ENCODE measurements at regions not wholly inside any gene's neighbourhood (a gene's known extent, or its start where the extent isn't known, plus 50 kb on each side); places are given as distances from the start of the nearest gene placed in this dataset.

- no peak for TF ChIP-seq GATA2 (IDR thresholded peaks at IDR 0.05; ENCODE audit: low read depth, low read length)
- no peak for TF ChIP-seq GATA3 (IDR thresholded peaks at IDR 0.05; ENCODE audit: low read depth, low read length)
Measured at GRCh38 chr2:240204431-240205276, 64.2 kb upstream of the OTOS start.

- TF ChIP-seq GATA2 (IDR thresholded peaks at IDR 0.05; ENCODE audit: low read depth, low read length), result no peak
- TF ChIP-seq GATA3 (IDR thresholded peaks at IDR 0.05; ENCODE audit: low read depth, low read length), result no peak
Measured at GRCh38 chr2:240205348-240205747, 64.9 kb upstream of the OTOS start.

- TF ChIP-seq GATA2 (IDR thresholded peaks at IDR 0.05; ENCODE audit: low read depth, low read length) (no peak), GATA3 (IDR thresholded peaks at IDR 0.05; ENCODE audit: low read depth, low read length) (no peak)
Measured at GRCh38 chr2:240205772-240206171, 65.3 kb upstream of the OTOS start.

GRCh38 chr2:240206630-240207029 is 66.2 kb upstream of the OTOS start:
- TF ChIP-seq GATA2 (IDR thresholded peaks at IDR 0.05; ENCODE audit: low read depth, low read length), result no peak

GRCh38 chr2:240207661-240208060 is 67.2 kb upstream of the OTOS start:
- TF ChIP-seq GATA2 (IDR thresholded peaks at IDR 0.05; ENCODE audit: low read depth, low read length), result no peak
- TF ChIP-seq GATA3 (IDR thresholded peaks at IDR 0.05; ENCODE audit: low read depth, low read length), result no peak

- TF ChIP-seq GATA2 (IDR thresholded peaks at IDR 0.05; ENCODE audit: low read depth, low read length) (no peak), GATA3 (IDR thresholded peaks at IDR 0.05; ENCODE audit: low read depth, low read length) (no peak)
Measured at GRCh38 chr2:240208096-240208495, 67.6 kb upstream of the OTOS start.

GRCh38 chr2:240208631-240209211 is 68.3 kb upstream of the OTOS start:
- TF ChIP-seq GATA2 (IDR thresholded peaks at IDR 0.05; ENCODE audit: low read depth, low read length), result no peak
- no peak for TF ChIP-seq GATA3 (IDR thresholded peaks at IDR 0.05; ENCODE audit: low read depth, low read length)

- TF ChIP-seq GATA3 (IDR thresholded peaks at IDR 0.05; ENCODE audit: low read depth, low read length), result no peak
- no peak for TF ChIP-seq GATA2 (IDR thresholded peaks at IDR 0.05; ENCODE audit: low read depth, low read length)
Measured at GRCh38 chr2:240209493-240209892, 69.0 kb upstream of the OTOS start.

- TF ChIP-seq GATA3 (IDR thresholded peaks at IDR 0.05; ENCODE audit: low read depth, low read length) (no peak), GATA2 (IDR thresholded peaks at IDR 0.05; ENCODE audit: low read depth, low read length) (no peak)
Measured at GRCh38 chr2:240210198-240210965, 69.9 kb upstream of the OTOS start.

GRCh38 chr2:240211096-240211495 is 70.6 kb upstream of the OTOS start:
- no peak for TF ChIP-seq GATA3 (IDR thresholded peaks at IDR 0.05; ENCODE audit: low read depth, low read length)

GRCh38 chr2:240211598-240212424 is 71.4 kb upstream of the OTOS start:
- no peak for TF ChIP-seq GATA3 (IDR thresholded peaks at IDR 0.05; ENCODE audit: low read depth, low read length)
- TF ChIP-seq GATA2 (IDR thresholded peaks at IDR 0.05; ENCODE audit: low read depth, low read length), result no peak

GRCh38 chr2:240212425-240213225 is 72.2 kb upstream of the OTOS start:
- no peak for TF ChIP-seq GATA3 (IDR thresholded peaks at IDR 0.05; ENCODE audit: low read depth, low read length)
- TF ChIP-seq GATA2 (IDR thresholded peaks at IDR 0.05; ENCODE audit: low read depth, low read length), result no peak

- TF ChIP-seq GATA2 (IDR thresholded peaks at IDR 0.05; ENCODE audit: low read depth, low read length), result no peak
- TF ChIP-seq GATA3 (IDR thresholded peaks at IDR 0.05; ENCODE audit: low read depth, low read length), result no peak
Measured at GRCh38 chr2:240213226-240213475, 72.7 kb upstream of the OTOS start.

All from SH-SY5Y (cell line).